Psoas muscle (tissue), 7 donors: ENCODE measurements at regions not wholly inside any gene's neighbourhood (a gene's known extent, or its start where the extent isn't known, plus 50 kb on each side); places are given as distances from the start of the nearest gene placed in this dataset.
"Not testable (repeated sequence)": the region's sequence is repeated elsewhere in the genome, so short reads cannot be mapped to it uniquely, and the experiment has no call there.

Experiments
- ATAC-seq, 4 donors: fragments of 200-7000 bp; cut with Tn5 transposase; one replicate each; pipeline ENCODE4 v1.9.1; 2020; ENCODE audit warnings: moderate library complexity in 3 of 4, mild to moderate bottlenecking in 2 of 4
- DNase-seq, 2 donors: peaks; one replicate each; pipeline ENCODE4 v3.0.0-alpha.2; 2020
- H3K27ac ChIP-seq: fragments of 200-600 bp; one replicate; pipeline ENCODE4 v1.8.0; 2022
- H3K27me3 ChIP-seq, 3 donors: fragments of 200-600 bp in 1 of 3; one replicate each; pipeline versions ENCODE4 v1.6.1 to v1.8.0; 2013 to 2022; ENCODE audit warnings: low read length in 2 of 3, mild to moderate bottlenecking in 2 of 3, moderate library complexity in 1 of 3; ENCODE audit not compliant: insufficient read depth in 3 of 3
- H3K36me3 ChIP-seq, 2 donors: fragments of 200-600 bp in 1 of 2; one replicate each; pipeline versions ENCODE4 v1.6.1 to v1.8.0; 2013 to 2022; ENCODE audit warnings: low read depth in 1 of 2, mild to moderate bottlenecking in 1 of 2, moderate library complexity in 1 of 2; ENCODE audit not compliant: insufficient read depth in 1 of 2
- H3K4me1 ChIP-seq: fragments of 200-600 bp; one replicate; pipeline ENCODE4 v1.8.0; 2022
- H3K4me3 ChIP-seq: fragments of 200-600 bp; one replicate; pipeline ENCODE4 v1.8.0; 2022; ENCODE audit warnings: mild to moderate bottlenecking
- H3K9me3 ChIP-seq: fragments of 200-600 bp; one replicate; pipeline ENCODE4 v1.8.0; 2022
- CTCF ChIP-seq: fragments of 200-600 bp; IDR thresholded peaks from one replicate; pipeline ENCODE4 v1.8.0; 2022; ENCODE audit warnings: antibody characterized with exemption
- WGBS, 3 donors: extraction: QIAGEN DNeasy Blood & Tissue Kit; methylation state at CpG; one replicate each; pipeline versions ENCODE4 v1.1.6 to v1.1.7; 2013; 5-methylcytosine and 5-hydroxymethylcytosine counted together
- intact Hi-C, 2 donors: fragments of 100-400 bp; cut with DNase I; formaldehyde crosslinking; loops; one replicate each; pipeline versions ENCODE4 v1.11.0 to v1.14.2; 2022
- donor health status: healthy with polysubstance abuse.
- donor health status: DM: no; HTN: no; CAD: no; lungs with moderate emphysema.
- donor health status: Bipolar disorder and iron deficiency.
- donor health status: healthy.
- donor health status: DM: yes; HTN: yes; CAD: no.
- donor health status: DM: no; HTN: no; CAD: no.
- donor health status: DM: yes; HTN: yes; CAD: no.

GRCh38 chr4:96390404-96390803 lies 550.5 kb downstream of the PDHA2 start:
- H3K27me3 ChIP-seq: no peaks in the 10 kb centered on the region
- H3K36me3 ChIP-seq: no peaks in the 10 kb centered on the region
- H3K9me3 ChIP-seq: no peaks in the 10 kb centered on the region
- TF ChIP-seq CTCF: no peak
- no peak for ATAC-seq
- intact Hi-C loops: no loop called here
- no peak for DNase-seq
- WGBS, 3 donors: 51 to 59% (median 58%) methylated on average over 5 of the region's 5 CpGs
- no peaks in the 10 kb centered on the region for H3K4me1 ChIP-seq
- H3K27ac ChIP-seq: no peak overlapping the region
- H3K4me3 ChIP-seq: no peak overlapping the region

- H3K4me1 ChIP-seq: no peaks in the 10 kb centered on the region
- H3K27me3 ChIP-seq: no peaks in the 10 kb centered on the region
- intact Hi-C loops: no loop called here
- H3K9me3 ChIP-seq: no peaks in the 10 kb centered on the region
- no peaks in the 10 kb centered on the region for H3K36me3 ChIP-seq
- H3K4me3 ChIP-seq: no peak overlapping the region
- ATAC-seq: no peak
- no peak for DNase-seq
- no peak for TF ChIP-seq CTCF
- H3K27ac ChIP-seq: no peak overlapping the region
These were observed 555.9 kb downstream of the PDHA2 start for GRCh38 chr4:96395747-96396146.

GRCh38 chr4:96406742-96407141 lies 566.8 kb downstream of the PDHA2 start:
- Histone ChIP-seq H3K4me1 (no peaks in the 10 kb centered on the region), H3K4me3 (no peak overlapping the region), H3K36me3 (no peaks in the 10 kb centered on the region), H3K9me3 (no peaks in the 10 kb centered on the region), H3K27ac (no peak overlapping the region), H3K27me3 (no peaks in the 10 kb centered on the region)
- DNase-seq (no peak), ATAC-seq (no peak)
- intact Hi-C loops: no loop called here
- TF ChIP-seq CTCF: no peak
- 56 to 61% (median 57%) methylated on average over 3 of the region's 3 CpGs for WGBS, 3 donors

GRCh38 chr4:96407225-96407624 lies 567.3 kb downstream of the PDHA2 start:
- Histone ChIP-seq H3K9me3 (no peaks in the 10 kb centered on the region), H3K27ac (no peak overlapping the region), H3K36me3 (no peaks in the 10 kb centered on the region), H3K27me3 (no peaks in the 10 kb centered on the region), H3K4me1 (no peaks in the 10 kb centered on the region), H3K4me3 (no peak overlapping the region)
- 56 to 60% (median 58%) methylated on average over 4 of the region's 4 CpGs for WGBS, 3 donors
- TF ChIP-seq CTCF: no peak
- DNase-seq: no peak
- intact Hi-C loops: no loop called here
- ATAC-seq: no peak

GRCh38 chr4:96407738-96408463 lies 568.0 kb downstream of the PDHA2 start:
- Histone ChIP-seq H3K27ac (no peak overlapping the region), H3K4me1 (no peaks in the 10 kb centered on the region), H3K27me3 (no peaks in the 10 kb centered on the region), H3K36me3 (no peaks in the 10 kb centered on the region), H3K9me3 (no peaks in the 10 kb centered on the region), H3K4me3 (no peak overlapping the region)
- ATAC-seq: no peak
- no peak for TF ChIP-seq CTCF
- intact Hi-C loops: no loop called here
- 80 to 81% (median 80%) methylated on average over 5 of the region's 5 CpGs for WGBS, 3 donors
- no peak for DNase-seq

GRCh38 chr4:96414853-96415252 lies 575.0 kb downstream of the PDHA2 start:
- H3K36me3 ChIP-seq, H3K27me3 ChIP-seq, H3K4me1 ChIP-seq, H3K4me3 ChIP-seq, H3K27ac ChIP-seq, H3K9me3 ChIP-seq, intact Hi-C loops, ATAC-seq, DNase-seq: not testable (repeated sequence)
- WGBS, 3 donors: 92 to 95% (median 94%) methylated on average over 19 to 21 of the region's 21 CpGs
